SK-N-SH treated with all-trans-retinoic acid at 6 μM for 48 hours (cell line): ENCODE measurements at regions not wholly inside any gene's neighbourhood (a gene's known extent, or its start where the extent isn't known, plus 50 kb on each side); places are given as distances from the start of the nearest gene placed in this dataset.

Source experiments
- ARNTL ChIP-seq: fragments of 450-650 bp; formaldehyde crosslinking; IDR thresholded peaks from 2 replicates; pipeline ENCODE4 v1.5.0; 2020; ENCODE audit warnings: low read depth, mild to moderate bottlenecking, moderate library complexity, borderline replicate concordance
- BACH2 ChIP-seq: fragments of 250-450 bp; sonication (Bioruptor Pico); IDR thresholded peaks from 2 replicates; pipeline ENCODE4 v1.9.0; 2021; ENCODE audit warnings: mild to moderate bottlenecking, borderline replicate concordance
- ESRRG ChIP-seq: fragments of 250-450 bp; sonication (Bioruptor Pico); IDR thresholded peaks from 2 replicates; pipeline ENCODE4 v1.6.1; 2021; ENCODE audit warnings: mild to moderate bottlenecking
- RARB ChIP-seq: fragments of 250-450 bp; sonication (Bioruptor Pico); IDR thresholded peaks from 2 replicates; pipeline ENCODE4 v1.8.0; 2021; ENCODE audit warnings: mild to moderate bottlenecking, moderate library complexity
- SNAI2 ChIP-seq: fragments of 250-450 bp; sonication (Bioruptor Pico); IDR thresholded peaks from 2 replicates; pipeline ENCODE4 v1.5.0; 2020; ENCODE audit warnings: mild to moderate bottlenecking, moderate library complexity
- TOX ChIP-seq: fragments of 250-450 bp; sonication (Bioruptor Pico); IDR thresholded peaks from 2 replicates; pipeline ENCODE4 v1.8.0; 2021; ENCODE audit warnings: mild to moderate bottlenecking, moderate library complexity, borderline replicate concordance
- ZFP3 ChIP-seq: fragments of 250-450 bp; sonication (Bioruptor Pico); IDR thresholded peaks from 2 replicates; pipeline ENCODE4 v1.5.0; 2020; ENCODE audit warnings: mild to moderate bottlenecking, moderate library complexity
- ZNF8 ChIP-seq: fragments of 450-650 bp; formaldehyde crosslinking; IDR thresholded peaks from 2 replicates; pipeline ENCODE4 v1.5.0; 2020; ENCODE audit warnings: mild to moderate bottlenecking, moderate library complexity
- TF ChIP-seq, protein P1 (sequence below): fragments of 250-450 bp; sonication (Bioruptor Pico); IDR thresholded peaks from 2 replicates; pipeline ENCODE4 v1.8.0; 2021; ENCODE audit warnings: low read depth, mild to moderate bottlenecking, moderate library complexity, borderline replicate concordance
- TF ChIP-seq, protein P2 (sequence below): fragments of 250-450 bp; sonication (Bioruptor Pico); IDR thresholded peaks from 2 replicates; pipeline ENCODE4 v1.8.0; 2020; ENCODE audit warnings: mild to moderate bottlenecking, moderate library complexity, borderline replicate concordance
- TF ChIP-seq, protein P3 (sequence below): fragments of 250-450 bp; sonication (Bioruptor Pico); IDR thresholded peaks from 2 replicates; pipeline ENCODE4 v1.5.1; 2021; ENCODE audit warnings: mild to moderate bottlenecking, moderate library complexity

DNA sequence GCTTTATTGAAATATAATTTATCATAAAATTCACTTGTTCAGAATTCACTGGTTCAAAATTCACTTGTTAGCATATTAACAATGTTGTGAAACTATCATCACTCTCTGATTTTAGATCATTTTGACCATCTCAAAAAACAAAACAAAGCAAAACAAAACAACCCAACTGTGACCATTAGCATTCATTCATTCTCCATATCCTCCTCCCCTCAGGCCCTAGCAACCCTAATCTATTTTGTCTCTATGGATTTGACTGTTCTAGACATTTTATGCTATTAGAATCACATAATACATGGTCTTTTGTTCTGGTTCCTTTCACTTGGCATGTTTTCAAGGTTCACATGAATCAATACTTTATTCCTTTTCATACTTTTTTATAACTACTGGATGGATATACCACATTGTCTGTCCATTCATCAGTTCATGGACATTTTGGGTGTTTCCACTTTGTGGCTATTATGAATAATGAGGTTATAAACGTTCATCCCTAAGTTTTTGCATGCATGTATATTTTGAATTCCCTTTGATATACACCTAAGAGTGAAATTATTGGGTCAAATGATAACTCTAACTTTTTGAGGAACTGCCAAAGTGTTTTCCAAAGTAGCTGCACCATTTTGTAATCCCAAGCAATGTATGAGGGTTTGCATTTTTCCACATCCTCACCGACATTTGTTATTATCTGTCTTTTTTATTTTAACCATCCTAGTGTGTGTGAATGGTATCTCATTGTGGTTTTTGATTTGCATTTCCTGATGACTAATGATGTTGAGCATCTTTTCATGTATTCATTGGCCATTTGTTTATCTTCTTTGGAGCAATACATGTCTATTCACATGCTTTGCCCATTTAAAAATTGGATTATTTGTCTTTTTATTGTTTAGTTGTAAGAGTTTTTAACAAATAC is 304.1 kb downstream of the SH3GL2 start:
- TF ChIP-seq BACH2 (CRISPR knock-in tag) (no peak), RARB (CRISPR knock-in tag) (no peak), ZNF8 (CRISPR knock-in tag) (no peak), TOX (CRISPR knock-in tag) (no peak), ESRRG (no peak), ARNTL (CRISPR knock-in tag) (no peak), ZFP3 (CRISPR knock-in tag) (no peak), SNAI2 (CRISPR knock-in tag) (no peak)
- TF ChIP-seq, protein P1, sequence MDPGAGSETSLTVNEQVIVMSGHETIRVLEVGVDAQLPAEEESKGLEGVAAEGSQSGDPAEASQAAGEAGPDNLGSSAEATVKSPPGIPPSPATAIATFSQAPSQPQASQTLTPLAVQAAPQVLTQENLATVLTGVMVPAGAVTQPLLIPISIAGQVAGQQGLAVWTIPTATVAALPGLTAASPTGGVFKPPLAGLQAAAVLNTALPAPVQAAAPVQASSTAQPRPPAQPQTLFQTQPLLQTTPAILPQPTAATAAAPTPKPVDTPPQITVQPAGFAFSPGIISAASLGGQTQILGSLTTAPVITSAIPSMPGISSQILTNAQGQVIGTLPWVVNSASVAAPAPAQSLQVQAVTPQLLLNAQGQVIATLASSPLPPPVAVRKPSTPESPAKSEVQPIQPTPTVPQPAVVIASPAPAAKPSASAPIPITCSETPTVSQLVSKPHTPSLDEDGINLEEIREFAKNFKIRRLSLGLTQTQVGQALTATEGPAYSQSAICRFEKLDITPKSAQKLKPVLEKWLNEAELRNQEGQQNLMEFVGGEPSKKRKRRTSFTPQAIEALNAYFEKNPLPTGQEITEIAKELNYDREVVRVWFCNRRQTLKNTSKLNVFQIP (CRISPR knock-in tag): no peak
- TF ChIP-seq, protein P2, sequence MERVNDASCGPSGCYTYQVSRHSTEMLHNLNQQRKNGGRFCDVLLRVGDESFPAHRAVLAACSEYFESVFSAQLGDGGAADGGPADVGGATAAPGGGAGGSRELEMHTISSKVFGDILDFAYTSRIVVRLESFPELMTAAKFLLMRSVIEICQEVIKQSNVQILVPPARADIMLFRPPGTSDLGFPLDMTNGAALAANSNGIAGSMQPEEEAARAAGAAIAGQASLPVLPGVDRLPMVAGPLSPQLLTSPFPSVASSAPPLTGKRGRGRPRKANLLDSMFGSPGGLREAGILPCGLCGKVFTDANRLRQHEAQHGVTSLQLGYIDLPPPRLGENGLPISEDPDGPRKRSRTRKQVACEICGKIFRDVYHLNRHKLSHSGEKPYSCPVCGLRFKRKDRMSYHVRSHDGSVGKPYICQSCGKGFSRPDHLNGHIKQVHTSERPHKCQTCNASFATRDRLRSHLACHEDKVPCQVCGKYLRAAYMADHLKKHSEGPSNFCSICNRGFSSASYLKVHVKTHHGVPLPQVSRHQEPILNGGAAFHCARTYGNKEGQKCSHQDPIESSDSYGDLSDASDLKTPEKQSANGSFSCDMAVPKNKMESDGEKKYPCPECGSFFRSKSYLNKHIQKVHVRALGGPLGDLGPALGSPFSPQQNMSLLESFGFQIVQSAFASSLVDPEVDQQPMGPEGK (CRISPR knock-in tag): no peak
- TF ChIP-seq, protein P3, sequence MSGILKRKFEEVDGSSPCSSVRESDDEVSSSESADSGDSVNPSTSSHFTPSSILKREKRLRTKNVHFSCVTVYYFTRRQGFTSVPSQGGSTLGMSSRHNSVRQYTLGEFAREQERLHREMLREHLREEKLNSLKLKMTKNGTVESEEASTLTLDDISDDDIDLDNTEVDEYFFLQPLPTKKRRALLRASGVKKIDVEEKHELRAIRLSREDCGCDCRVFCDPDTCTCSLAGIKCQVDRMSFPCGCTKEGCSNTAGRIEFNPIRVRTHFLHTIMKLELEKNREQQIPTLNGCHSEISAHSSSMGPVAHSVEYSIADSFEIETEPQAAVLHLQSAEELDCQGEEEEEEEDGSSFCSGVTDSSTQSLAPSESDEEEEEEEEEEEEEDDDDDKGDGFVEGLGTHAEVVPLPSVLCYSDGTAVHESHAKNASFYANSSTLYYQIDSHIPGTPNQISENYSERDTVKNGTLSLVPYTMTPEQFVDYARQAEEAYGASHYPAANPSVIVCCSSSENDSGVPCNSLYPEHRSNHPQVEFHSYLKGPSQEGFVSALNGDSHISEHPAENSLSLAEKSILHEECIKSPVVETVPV (CRISPR knock-in tag): no peak
